ENCODE measurements at regions not wholly inside any gene's neighbourhood (a gene's known extent, or its start where the extent isn't known, plus 50 kb on each side); places are given as distances from the start of the nearest gene placed in this dataset.

DNA sequence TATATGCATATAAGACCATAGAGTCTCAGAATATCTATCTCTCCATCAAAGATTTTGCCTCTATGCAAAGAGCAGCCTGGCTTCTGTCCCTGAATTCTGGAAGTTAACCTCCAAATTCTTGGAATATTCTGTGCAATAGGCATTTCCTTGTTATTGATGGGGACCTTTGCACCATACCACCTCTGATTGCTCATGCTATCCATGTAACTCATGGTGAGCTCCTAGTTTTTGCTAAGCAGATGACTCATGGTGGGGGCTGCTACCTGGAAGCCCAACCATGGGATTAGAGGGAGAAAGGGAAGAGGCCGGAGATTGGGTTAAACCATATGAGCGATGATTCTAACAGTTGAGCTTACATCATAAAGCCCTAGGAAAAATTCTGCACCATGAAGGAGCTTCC is 310.2 kb upstream of the FIGN start:
- H3K4me3 ChIP-seq (ENCODE audit: low read depth, low read length) = no peak overlapping the region
- no peak for DNase-seq (ENCODE audit: low read depth)
- TF ChIP-seq, protein P1, sequence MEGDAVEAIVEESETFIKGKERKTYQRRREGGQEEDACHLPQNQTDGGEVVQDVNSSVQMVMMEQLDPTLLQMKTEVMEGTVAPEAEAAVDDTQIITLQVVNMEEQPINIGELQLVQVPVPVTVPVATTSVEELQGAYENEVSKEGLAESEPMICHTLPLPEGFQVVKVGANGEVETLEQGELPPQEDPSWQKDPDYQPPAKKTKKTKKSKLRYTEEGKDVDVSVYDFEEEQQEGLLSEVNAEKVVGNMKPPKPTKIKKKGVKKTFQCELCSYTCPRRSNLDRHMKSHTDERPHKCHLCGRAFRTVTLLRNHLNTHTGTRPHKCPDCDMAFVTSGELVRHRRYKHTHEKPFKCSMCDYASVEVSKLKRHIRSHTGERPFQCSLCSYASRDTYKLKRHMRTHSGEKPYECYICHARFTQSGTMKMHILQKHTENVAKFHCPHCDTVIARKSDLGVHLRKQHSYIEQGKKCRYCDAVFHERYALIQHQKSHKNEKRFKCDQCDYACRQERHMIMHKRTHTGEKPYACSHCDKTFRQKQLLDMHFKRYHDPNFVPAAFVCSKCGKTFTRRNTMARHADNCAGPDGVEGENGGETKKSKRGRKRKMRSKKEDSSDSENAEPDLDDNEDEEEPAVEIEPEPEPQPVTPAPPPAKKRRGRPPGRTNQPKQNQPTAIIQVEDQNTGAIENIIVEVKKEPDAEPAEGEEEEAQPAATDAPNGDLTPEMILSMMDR (IDR thresholded peaks at IDR 0.05; ENCODE audit: insufficient read depth, low read depth, low read length) = no peak

DNA sequence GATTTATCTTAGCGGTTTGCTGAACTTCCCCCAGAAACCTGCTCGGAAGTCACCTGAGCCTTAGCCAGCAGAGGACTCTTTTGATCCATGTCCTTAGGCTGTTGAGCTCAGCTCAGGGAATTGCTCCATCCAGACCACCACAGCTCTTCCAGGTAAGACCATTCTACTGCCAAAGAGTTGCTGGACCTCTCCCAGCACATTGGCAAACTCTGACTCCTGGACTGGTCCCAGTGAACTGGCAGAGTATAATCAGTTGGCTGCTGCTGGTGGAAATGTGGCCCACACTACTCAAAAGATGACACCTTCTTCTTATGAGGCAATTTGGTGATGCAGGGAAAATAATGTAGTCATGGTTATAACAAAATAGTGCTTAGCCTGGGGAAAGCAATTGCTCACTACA is 308.8 kb upstream of the FIGN start:
- no peak for DNase-seq (ENCODE audit: low read depth)
- TF ChIP-seq, protein P1 (IDR thresholded peaks at IDR 0.05; ENCODE audit: insufficient read depth, low read depth, low read length) = no peak
- no peak overlapping the region for H3K4me3 ChIP-seq (ENCODE audit: low read depth, low read length)

DNA sequence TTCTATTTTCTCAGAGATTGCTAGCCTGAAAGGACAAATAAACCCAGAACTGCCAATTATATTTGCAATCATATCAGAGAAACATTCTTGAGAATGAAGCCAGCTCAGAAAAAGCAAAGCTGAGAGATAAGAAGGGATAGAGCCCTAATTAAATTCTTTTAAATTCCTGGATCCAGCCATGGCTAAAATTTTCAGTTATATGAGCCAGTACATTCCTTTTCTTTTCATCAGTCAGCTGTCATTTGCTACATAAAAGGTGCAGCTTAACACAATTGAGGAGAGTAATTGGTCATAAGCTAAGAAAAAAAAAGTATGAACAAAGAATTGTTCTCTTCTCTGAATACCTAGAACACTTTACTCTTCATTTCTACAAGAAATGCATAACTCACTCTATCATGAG is 303.5 kb upstream of the FIGN start:
- TF ChIP-seq, protein P1 (IDR thresholded peaks at IDR 0.05; ENCODE audit: insufficient read depth, low read depth, low read length) = no peak
- H3K4me3 ChIP-seq (ENCODE audit: low read depth, low read length) = no peak overlapping the region
- DNase-seq (ENCODE audit: low read depth) = no peak

DNA sequence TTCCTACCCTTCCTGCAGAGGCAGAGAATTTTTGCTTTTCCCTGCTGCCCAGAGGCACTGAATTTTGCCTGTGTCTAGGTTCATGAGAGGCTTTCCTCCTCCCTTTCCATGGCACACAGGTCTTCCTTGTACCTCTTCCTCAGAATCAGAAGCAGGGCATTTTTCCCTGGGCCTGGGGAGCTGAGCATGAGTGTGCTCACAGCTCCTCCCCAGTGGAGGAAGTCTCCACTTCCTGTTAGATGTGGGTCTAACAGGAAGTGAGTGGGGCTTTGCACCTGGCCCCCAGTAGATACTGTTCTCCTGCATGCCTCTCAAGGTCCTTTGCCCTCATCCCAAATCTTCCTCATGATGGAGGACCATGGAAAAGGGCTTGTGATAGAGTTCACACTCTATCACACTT is 297.2 kb upstream of the FIGN start:
- DNase-seq (ENCODE audit: low read depth) = no peak
- TF ChIP-seq, protein P1 (IDR thresholded peaks at IDR 0.05; ENCODE audit: insufficient read depth, low read depth, low read length) = no peak
- no peak overlapping the region for H3K4me3 ChIP-seq (ENCODE audit: low read depth, low read length)

DNA sequence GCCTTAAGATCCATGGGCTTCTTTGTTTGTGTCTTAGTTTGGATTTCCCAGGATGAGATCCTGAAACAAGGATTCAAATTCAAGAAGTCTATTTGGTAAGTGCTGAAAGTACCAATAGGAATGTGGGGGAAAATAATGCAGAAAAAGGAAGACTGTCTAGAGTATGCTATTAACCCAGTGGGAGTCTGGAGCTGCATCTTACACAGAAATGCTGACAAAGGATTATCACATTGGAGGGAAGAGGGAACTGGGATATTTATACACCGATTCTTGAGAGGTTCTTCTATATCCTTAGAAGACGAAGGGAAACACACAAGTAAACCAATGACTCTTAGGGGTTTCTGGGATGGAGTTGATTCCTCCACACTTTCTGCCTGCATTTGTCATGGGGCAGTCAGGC is 294.8 kb upstream of the FIGN start:
- H3K4me3 ChIP-seq (ENCODE audit: low read depth, low read length) = no peak overlapping the region
- TF ChIP-seq, protein P1 (IDR thresholded peaks at IDR 0.05; ENCODE audit: insufficient read depth, low read depth, low read length) = no peak
- no peak for DNase-seq (ENCODE audit: low read depth)

DNA sequence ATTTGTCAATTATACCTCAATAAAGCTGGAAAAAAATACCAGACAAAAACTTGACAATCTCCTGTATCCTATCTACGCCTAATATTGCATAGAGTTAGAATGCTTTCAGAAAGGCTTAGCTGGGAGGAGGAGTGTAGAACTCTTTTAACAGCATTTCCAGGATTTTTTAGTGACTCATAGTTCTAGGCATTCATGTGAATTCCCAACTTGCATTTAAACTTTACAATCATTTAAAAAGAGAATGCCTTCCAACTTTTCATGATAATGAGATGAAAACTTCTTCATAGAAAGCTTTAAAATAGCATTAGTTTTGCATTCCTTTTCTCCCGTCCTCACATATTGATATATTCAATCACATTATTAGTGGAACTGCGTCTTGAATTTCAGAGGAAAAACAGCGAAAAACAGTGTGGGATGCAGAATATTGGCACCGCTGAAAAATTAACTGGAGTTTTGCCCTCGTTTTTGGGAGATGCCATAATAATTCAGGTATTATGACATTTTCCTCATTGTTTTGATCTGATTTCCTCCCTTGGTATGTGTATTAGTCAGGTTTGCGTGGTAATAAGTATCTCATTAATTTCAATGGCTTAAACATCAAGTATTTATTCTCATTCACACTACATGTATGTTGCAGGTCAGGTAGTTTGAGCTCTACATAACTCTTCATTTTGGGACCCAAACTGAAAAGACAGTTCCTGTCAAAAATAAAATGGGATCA is 293.2 kb upstream of the FIGN start:
- no peak for DNase-seq (ENCODE audit: low read depth)
- no peak overlapping the region for H3K4me3 ChIP-seq (ENCODE audit: low read depth, low read length)
- TF ChIP-seq, protein P1 (IDR thresholded peaks at IDR 0.05; ENCODE audit: insufficient read depth, low read depth, low read length) = no peak

DNA sequence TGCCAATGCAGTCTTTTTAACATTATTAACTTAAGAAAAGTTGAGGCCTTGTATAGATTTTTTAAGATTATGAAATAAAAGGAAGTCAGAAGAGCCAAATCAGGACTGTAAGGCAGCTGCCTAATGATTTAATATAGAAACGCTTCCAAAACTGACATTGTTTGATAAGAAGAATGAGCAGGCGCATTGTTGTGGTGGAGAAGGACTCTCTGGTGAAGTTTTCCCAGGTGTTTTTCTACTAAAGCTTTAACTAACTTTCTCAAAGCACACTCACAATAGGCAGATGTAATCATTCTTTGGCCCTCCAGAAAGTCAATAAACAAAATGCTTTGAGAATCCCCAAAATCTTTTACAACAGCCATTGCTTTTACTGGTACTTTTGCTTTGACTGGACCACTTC is 288.6 kb upstream of the FIGN start:
- no peak overlapping the region for H3K4me3 ChIP-seq (ENCODE audit: low read depth, low read length)
- TF ChIP-seq, protein P1 (IDR thresholded peaks at IDR 0.05; ENCODE audit: insufficient read depth, low read depth, low read length) = no peak
- no peak for DNase-seq (ENCODE audit: low read depth)
